ENCODE measurements at regions not wholly inside any gene's neighbourhood (a gene's known extent, or its start where the extent isn't known, plus 50 kb on each side); places are given as distances from the start of the nearest gene placed in this dataset.

DNA sequence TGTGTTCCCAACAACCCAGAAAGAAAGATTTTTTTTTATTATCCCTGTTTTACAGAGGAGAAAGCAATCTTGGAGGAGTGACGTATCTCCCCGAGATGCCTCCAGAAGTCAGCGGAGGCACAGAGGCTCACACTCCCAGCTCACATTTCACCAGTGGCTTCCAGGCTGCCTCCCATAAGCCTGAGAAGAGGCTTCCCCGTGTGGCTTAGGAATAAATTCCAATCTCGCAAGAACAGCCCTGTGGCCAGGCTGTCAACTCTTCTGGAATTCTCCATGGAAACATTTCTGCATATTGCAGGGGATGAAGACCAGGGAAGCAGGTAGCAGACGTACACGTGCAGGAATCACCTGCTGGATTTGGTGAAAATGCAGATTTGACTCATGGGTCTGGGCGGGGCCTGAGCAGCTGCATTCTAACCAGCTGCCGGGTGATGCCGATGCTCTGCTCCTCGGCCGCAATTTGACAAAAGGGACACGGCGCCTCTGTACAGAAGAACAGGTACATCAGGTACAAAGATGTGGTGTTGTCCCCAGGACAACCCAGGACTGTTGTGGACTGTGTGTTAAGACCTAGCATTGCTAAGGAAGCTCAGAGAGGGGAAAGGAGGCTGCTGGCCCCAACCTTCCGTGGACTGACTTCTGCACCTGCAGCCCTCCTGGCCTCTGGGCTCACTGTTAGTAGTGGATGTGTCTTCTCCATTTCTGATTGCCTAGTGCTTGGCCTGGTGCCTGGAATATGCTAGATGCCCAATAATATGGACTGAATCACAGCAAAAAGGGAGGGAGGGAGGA lies 114.2 kb upstream of the ID2 start:
- DNase-seq (ENCODE audit: low read depth in 1 of 2, low spot score in 1 of 2) = no peak

DNA sequence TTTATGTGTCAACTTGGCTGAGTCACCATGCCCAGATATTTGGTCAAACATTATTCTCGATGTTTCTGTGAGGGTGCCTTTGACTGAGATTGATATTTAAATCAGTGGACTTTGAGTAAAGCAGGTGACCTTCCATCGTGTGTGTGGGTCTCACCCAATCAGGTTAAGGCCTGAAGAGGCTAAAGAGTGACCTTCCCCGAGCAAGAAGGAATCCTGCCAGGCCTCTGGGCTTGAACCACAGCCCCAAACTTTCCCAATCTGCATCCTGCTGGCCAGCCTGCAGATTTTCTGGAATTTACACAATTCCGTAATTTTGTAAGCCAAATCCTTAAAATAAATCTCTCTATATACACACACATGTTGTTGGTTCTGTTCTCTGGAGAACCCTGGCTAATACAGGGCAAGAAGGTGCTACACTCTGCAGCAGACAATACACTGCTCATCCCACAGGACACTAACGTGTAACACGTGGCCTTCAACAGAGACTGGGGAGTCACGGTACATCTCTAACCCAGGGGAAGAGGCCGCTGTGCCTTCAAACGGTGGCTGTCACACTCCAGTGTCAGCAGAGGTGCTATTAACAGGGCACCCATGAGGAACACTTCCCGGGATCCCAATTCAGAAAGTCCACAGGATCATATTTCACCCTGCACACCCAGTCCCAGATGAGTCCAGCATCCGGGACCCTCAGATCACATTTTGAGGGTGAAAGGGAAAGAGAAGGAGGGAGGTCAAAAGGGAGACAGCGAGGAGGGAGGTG lies 113.1 kb upstream of the ID2 start:
- DNase-seq (ENCODE audit: low read depth in 1 of 2, low spot score in 1 of 2) = no peak

DNA sequence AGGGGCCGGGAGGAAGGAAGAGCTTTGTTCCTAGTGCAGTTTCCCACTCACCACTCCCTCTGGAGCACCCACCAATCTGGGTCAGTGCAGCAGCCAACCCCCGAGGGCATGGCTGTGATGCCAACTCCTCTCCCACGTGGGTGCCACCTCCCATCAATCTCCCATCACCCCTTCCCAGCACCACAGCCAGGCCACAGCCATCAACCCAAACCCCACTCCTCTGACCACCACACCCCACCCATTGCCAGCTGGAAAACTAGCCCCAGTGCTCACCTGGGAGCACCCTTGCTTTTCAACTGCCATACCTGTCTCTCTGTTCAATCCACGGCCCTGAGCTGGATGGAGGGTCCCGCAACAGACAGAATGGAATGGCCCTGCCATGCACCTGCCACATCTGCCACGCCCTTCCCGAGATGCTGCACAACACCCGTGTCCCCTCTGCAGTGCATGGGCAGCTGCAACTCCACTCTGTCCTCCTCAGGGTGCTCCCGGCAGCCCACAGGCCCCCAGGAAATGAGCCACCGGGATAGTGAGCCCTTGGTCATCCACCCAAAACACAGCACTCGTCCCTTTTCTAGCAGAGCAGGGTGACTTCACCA lies 112.4 kb upstream of the ID2 start:
- DNase-seq (ENCODE audit: low read depth in 1 of 2, low spot score in 1 of 2) = no peak

DNA sequence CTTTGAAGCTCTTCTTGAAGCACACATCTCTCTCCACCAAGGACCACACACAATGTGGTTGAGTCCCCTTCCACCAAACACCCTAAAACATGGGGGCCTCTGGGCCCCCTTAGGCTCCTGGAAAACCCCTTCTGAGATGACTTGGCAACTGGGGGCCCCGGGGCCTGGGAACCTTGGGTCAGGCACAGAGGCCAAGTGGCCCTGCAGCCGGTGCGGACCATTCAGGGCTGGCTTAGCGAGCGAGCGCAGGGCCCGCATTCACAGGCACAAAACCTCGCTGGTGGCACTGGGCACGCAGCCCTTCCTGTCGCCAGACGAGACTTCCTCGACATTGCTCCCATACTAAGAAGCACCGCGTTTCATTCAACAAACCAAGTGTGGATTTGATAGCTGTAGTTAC lies 111.2 kb upstream of the ID2 start:
- DNase-seq (ENCODE audit: low read depth in 1 of 2, low spot score in 1 of 2) = no peak

DNA sequence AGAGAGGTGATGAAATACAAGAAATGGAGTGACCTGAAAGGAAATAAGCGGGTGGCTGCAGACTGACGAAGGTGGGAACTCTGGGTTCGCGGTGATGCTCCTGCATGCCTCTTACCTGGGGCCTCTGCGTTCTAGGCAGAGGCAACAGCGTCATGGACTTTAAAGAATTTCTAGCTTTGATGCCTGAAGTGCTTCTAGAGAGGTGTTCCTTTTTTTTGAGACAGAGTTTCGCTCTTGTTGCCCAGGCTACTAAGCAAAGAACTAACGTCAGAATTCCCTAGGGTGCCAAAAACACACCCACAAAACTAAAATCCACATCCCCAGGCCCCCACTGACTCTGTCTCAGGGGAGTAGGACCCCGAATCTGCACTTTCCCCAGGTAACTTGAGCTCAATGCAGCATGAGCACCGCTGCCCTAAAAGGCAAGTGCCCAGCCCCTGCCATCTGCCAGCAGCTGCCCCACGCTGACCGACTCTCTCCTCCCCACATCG lies 110.5 kb upstream of the ID2 start:
- DNase-seq (ENCODE audit: low read depth in 1 of 2, low spot score in 1 of 2) = no peak

DNA sequence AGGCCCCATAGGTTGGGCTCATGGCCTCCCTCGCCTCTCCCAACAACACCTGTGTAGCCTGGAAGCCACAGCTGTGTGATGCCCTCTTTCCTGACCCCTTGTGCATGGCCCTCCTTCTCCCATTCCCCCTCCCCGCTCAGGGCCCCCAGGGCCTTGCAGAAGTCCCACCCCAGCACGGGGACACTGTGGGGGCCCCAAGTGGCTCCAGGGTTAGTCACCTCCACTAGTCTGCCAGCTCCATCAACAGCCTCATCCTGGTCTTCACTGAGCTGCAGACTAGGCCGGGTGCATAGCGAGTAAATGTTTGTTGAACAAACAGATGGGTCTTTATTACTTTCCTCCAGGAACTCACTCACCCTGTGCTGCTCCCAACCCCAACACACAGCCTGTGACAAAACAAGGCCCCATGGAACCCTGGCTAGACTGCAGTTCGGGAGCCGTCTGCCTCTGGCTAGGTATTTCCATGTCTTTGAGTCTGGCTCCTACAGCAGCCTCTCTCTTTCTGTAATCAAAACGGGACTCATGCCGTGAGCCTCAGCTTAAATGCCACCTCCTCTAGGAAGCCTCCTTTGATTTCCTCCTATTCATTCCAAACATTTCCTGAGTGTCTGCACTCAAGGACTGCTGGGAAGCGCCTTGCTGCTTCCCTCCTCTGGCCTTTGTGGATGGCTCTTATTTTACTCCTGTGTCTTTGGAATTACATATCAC lies 109.9 kb upstream of the ID2 start:
- DNase-seq (ENCODE audit: low read depth in 1 of 2, low spot score in 1 of 2) = no peak

DNA sequence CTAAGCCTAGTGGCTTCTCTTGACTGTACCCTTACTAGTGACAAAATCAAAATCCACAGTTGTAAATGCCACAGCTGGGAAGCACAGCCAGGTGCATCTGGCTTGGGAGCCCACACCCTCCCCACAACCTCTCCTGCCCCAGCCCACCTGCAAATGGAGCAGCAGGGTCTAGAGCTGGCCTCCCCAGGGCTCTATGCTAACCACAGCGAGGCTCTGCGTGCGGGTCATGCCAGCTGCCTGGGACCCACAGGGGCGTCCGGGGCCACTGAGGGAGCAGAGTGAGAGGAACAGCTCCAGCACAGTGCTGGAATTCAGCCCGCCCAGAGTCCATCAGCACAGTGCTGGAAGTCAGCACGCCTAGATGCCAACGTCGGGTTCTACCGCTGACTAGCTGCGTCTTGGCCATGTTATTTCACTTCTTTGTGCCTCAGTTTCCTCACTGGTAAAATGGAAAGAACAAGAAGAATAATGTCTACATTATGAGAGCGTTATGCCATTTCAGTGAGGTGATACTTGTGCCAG lies 109.1 kb upstream of the ID2 start:
- DNase-seq (ENCODE audit: low read depth in 1 of 2, low spot score in 1 of 2) = no peak

DNA sequence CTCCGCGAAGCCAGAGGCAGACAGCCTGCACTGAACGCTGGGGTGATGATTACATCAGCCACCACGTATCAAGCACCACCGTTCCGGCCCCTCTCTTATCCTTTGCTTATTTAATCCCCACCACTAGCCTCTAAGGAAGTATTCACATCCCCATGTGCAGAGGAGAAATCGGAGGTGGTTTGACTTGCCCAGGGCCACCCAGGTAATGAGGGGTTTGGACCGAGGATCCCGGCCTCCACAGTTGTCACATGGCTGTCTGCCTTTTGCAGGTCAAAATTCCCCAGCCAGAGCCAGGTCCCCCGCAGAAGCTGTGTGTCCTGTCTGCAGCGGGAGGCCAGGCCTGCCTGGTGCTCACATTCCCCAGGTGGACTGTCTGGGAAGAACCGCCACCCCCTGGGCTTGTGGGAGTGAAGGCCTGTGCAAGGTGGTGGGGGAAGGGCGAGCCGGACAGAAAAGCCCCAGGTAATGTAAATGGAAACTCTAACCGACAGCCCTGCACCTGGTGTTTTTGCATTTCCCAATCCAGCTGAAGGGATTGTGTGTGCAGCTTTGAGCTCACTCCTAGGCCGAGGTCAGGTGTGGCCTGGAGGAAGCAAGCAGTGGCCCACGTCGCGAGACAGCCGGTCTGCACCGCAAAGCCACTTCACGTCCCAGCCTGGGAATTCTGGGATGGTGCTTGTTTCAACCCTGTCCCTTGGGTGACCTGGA lies 108.5 kb upstream of the ID2 start:
- DNase-seq (ENCODE audit: low read depth in 1 of 2, low spot score in 1 of 2) = no peak

DNA sequence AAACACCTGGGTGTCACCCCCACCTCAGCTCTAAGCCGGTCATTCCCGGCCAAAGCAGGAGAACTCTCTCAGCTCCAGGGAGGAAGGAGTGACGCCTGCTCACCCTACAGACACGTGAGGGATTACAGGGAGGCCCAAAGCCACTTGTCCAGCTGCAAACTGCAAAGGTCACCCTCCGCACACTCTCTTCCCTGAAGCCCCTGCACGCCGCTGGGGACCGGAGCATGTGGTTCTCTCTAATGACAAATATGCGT lies 108.0 kb upstream of the ID2 start:
- DNase-seq (ENCODE audit: low read depth in 1 of 2, low spot score in 1 of 2) = no peak

DNA sequence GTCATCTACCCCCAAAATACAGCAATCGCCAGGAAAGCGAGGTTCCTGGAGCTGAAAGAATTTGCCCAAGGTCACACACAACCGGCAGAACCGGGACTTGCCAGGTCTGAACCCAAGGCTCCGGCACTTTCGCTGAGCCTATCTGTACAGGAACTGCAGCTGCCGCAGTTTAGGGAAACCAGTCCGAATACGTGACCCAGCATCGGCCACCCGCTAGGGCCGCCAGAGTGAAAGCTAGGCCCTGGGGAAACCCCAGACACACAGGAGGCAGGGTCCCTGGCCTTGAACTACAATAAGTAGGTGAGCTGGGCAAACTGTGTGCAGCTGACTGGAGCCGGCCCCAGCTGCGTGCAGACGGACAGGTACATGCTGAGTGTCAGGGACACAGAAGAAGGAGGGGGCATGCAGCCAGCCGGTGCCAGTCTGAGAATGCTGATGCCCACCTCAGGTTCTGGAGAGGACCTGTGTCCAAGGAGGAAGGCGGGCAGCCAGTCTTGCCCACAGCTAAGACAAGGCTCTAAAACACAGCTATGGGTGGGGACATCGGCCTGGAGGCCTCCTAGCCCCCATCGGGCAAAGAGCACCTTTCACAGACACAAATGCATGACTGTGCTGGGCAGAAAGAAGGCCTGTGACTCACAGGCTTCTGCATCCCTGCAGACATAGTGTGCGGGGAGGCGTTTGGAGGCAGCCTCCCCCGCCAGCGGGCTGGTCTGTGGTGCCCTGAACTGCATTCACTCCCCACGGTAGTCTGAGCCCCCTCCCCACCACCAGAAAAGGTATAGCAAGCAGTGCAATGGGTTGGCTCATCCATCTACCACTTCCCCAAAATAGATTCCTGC lies 107.4 kb upstream of the ID2 start:
- DNase-seq (ENCODE audit: low read depth in 1 of 2, low spot score in 1 of 2) = no peak

DNA sequence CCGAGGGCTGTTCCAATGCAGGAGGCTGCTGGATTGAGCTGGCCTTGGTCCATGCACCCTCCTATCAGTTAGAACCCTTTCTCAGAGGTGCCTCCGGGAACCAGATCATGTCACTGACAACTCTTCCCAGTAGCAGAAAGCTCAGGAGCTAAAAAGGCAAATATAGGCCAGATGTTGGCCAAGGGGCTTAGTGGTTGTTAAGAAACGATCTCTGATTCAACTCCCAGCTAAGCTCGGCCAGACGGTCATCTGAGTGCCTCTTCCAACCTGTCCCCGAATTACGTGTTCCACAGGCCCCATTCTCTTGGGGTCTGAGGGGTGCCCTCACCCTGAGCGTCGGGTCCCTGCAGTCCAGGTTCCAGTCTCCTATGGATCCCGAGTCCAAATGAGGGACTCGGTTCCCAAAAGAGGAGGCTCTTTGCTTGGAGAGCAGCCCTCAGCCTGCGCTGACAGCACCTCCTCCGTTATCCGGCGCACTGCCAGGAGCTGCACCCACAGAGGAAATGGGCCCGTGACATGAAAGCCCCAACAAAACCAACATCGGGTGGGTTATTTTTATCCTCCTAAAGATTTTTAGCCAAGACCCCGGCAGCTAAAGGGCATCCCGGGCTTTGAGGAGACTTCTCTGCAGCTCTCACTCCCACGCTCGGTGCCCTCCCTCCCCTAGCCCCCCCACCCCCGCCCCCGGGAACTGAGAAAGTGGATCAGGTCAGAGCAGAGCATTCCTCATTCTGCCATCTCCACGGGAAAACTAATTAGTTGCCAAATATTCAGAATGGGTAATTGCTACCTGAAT lies 106.6 kb upstream of the ID2 start:
- DNase-seq (ENCODE audit: low read depth in 1 of 2, low spot score in 1 of 2) = no peak

DNA sequence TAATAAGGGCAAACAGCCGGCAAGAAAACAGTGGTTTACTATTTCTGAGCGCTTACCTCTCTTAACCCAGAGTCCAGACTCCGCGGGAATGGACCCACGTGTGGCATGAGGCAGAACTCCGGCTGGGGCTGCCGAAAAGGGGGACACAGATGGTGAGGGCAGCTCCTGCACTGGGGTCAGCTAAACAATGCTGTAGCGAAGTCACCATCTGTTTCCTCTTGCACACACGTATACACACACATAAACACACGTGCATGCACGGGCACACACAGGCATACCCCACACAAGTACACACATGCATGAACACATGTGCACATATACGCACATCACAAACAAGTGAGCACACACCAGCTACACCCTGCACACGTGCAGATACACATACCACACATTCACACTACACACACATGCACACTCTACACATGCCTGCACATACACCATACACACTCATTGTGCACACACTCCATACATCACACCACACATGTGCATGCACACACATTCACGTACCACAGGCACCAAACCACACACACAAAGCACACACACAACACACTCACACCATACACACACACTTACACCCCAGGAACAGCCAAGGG lies 105.9 kb upstream of the ID2 start:
- no peak for DNase-seq (ENCODE audit: low read depth in 1 of 2, low spot score in 1 of 2)

DNA sequence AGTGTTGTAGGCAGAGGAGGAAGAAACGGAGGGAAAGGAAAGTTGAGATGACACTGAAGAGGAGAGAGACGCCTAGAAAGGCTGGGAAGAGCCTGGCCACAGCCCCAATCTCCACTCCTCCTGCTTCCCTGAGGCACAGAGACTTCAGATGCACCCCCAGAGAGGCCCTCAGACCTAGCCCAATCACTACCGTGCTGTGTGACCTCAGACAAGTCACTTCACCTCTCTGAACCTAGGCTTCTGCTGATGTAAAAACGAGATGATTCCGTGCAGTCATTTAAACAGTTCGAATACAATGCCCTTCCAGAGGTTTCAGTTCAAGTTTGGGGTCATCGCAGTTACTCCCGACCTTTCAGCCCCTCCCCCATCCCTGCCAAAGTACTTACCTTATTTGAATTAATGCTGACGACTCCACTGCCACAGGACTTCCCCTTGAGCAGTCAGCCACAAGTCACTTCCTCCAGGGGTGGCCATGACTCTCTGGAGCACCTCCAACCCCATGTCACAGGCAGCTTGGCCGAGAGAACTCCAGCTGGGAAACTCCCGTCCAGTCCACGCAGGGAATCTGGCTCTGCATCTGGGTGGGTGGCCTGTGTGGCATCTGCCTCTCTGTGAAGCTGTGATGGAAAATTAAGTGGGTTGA lies 105.2 kb upstream of the ID2 start:
- DNase-seq (ENCODE audit: low read depth in 1 of 2, low spot score in 1 of 2) = peak in 1 of 2 donors; percentile 38

DNA sequence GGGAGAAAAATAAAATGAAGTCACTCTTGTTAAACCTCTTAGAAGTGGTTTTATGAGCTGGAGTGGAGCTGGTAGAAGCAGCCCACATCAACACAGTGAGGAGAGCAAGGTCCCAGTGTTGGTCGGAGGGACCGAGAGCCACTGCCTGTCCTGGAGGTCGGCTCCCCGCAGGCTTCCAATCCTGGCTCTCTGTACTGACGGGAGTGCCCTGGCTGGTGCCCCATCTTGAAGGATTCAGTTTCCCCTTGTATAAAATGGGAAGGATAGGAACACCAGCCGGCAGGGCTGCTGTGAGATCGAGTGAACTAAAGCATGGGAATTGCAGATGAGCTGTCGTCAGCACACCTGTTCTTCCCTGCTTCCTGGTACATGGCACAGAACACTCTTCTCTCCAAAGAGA lies 104.3 kb upstream of the ID2 start:
- DNase-seq (ENCODE audit: low read depth in 1 of 2, low spot score in 1 of 2) = no peak

DNA sequence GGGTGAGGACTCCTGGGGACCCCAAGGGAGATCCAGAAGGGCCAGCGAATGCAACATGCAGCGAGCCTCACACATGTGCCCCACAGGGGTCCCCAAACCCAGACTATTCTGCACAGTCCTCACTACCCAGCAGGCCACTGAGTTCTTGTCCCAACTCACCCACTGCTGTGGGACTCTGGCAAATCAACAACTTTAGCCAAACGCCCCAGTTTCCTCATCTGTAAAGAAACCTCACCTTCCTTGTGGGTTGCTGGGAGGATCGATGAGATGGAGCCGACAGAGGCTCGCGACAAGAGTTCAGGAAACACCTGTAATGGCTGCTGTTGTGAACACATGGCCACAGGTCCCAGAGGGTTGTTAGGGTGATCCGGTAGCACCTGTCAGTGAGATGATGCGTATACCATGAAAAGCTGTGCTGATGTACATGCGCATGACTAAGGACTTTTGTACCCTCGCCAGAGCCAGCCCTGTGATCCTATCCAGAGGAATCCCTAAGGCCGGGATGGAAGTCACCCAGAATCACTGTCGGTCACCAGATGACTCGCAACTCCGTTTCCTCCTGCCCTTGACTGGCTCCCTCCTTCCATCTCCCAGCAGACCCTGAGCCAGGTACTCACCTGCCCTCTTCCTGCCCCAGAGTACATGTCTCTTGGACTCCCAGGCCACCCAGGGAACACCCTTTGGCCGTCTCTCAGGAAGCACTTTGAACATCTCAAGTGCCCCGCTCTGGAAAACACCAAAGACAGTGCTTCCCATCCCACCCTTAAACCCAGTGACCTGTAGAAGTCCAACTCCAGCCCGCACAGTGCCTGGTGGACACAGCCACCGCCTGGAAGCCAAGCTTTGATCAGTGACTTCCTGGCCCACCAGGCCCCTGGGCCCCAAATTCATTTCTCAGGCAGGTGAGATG lies 103.3 kb upstream of the ID2 start:
- DNase-seq (ENCODE audit: low read depth in 1 of 2, low spot score in 1 of 2) = no peak

DNA sequence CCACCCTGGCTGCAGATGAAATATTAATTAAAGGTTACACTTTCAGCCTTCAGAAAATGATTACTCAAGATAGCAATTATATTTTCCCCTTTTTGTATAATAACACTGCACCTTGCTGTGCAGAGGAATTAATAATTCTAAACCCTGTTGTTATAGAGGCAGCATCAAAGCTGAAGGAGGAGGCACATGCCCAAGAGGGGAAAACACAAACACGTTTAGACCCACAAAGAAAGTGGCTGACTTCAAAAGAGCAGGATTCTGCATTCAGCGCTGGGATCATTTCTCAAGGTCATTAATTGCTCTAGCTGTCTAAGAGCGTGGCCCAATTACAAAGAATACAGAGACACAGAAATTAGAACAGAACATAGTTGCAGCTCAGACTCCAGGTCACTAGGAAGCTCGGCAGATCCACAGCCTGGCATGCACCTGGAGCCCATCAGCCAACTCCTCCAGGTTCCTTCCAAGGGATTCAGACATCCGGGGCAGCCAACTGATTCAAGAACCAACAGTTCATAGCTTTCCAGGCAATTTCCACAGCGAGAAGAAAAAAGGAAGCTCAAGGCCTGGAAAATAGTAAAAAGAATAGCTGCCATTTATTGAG lies 102.3 kb upstream of the ID2 start:
- no peak for DNase-seq (ENCODE audit: low read depth in 1 of 2, low spot score in 1 of 2)
